Suprapubic skin (tissue), 4 donors: ENCODE measurements at regions not wholly inside any gene's neighbourhood (a gene's known extent, or its start where the extent isn't known, plus 50 kb on each side); places are given as distances from the start of the nearest gene placed in this dataset.
"Not testable (repeated sequence)": the region's sequence is repeated elsewhere in the genome, so short reads cannot be mapped to it uniquely, and the experiment has no call there.

Experiments used
- DNase-seq, 2 donors: peaks; one replicate each; pipeline ENCODE4 v3.0.0-alpha.2; 2019; ENCODE audit warnings: low spot score in 2 of 2
- H3K27ac ChIP-seq: fragments of 200-600 bp; sonication (generic); one replicate; pipeline ENCODE4 v1.5.1; 2019
- H3K27me3 ChIP-seq: fragments of 200-600 bp; sonication (generic); one replicate; pipeline ENCODE4 v1.5.1; 2019
- H3K36me3 ChIP-seq: fragments of 200-600 bp; sonication (generic); one replicate; pipeline ENCODE4 v1.5.1; 2019
- H3K4me1 ChIP-seq: fragments of 200-600 bp; sonication (generic); one replicate; pipeline ENCODE4 v1.5.1; 2019
- H3K4me3 ChIP-seq: fragments of 200-600 bp; sonication (generic); one replicate; pipeline ENCODE4 v1.5.1; 2019; ENCODE audit warnings: mild to moderate bottlenecking
- H3K9me3 ChIP-seq: fragments of 200-600 bp; sonication (generic); one replicate; pipeline ENCODE4 v1.5.1; 2019
- WGBS: methylation state at CpG from one replicate; pipeline ENCODE4 v1.1.5; 2018; 5-methylcytosine and 5-hydroxymethylcytosine counted together
- TF ChIP-seq, protein P1 (sequence below), 2 donors: fragments of 200-600 bp in 1 of 2; fragments of 450-650 bp in 1 of 2; sonication (generic) in 1 of 2; IDR thresholded peaks; one replicate each; pipeline ENCODE4 v1.5.1; 2016 to 2019; ENCODE audit warnings: antibody characterized with exemption in 2 of 2, mild to moderate bottlenecking in 1 of 2, moderate library complexity in 1 of 2

DNA sequence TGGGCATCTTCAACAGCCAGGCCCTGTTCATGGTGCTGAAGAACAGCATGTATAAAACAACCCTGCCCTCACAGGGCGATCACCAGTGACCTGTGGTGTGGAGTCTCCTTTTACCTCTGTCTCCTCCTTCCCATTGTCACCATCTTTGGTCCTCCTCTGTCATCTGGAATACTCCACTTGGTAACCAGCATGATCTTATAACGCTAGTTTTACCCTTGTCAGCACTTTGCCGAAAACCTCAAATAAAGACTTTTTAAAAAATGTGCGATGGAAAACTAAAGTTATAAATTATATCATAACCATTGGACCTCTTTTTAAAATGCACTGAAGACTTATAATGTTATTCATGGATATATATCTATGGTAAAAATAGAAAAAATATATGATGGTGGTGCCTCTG is 945.2 kb upstream of the DEFB115 start:
- not testable (repeated sequence) for H3K36me3 ChIP-seq, H3K4me1 ChIP-seq, H3K4me3 ChIP-seq, H3K27ac ChIP-seq, DNase-seq, H3K9me3 ChIP-seq
- H3K27me3 ChIP-seq: peaks cover 17% of the 10 kb centered on the region
- 85% methylated on average over 4 of the region's 4 CpGs for WGBS

DNA sequence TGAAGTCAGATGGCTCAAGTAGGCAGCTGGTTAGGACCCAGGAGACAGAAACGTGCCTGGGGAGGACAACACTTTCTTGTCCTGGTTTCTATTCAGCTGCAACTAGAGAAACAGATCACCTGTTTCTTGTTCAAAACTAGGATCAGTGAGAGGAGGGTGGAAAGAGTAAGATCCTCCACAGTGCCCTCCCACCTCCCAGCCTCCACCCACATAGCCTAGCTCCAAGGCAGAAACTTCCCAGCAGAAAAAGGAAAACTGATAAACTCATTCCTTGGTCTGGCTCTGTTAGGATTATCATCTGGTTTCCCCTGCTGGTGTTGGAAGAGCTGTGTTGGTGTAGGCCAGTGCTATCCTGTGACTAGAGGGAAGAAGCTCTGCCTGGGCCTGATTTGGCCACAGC is 943.8 kb upstream of the DEFB115 start:
- H3K27ac ChIP-seq, H3K4me3 ChIP-seq, H3K36me3 ChIP-seq, H3K4me1 ChIP-seq, DNase-seq, H3K9me3 ChIP-seq: not testable (repeated sequence)
- H3K27me3 ChIP-seq: peaks cover 25% of the 10 kb centered on the region
- WGBS: 67% methylated on average over 1 of the region's 1 CpG

DNA sequence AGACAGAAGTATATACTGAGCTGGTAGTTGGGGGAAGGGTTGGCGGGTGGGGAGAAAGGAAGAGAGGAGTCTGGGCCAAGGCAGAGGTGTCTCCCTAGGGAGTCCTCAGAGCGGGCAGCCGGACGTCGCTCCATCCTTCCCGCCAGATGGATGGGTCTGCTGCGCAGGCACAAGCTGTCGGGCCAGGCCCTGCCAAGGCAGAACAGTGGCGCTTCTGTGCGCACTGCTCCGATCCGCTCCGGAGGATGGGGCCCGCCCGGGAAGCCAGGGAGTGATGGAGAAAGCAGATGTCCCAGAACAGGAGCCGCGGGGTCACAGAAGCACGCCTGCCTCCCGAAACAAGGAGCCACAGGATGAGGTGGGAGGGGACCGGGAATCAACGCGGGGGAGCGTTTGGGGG is 941.4 kb upstream of the DEFB115 start:
- H3K4me3 ChIP-seq, H3K36me3 ChIP-seq, H3K27ac ChIP-seq, H3K9me3 ChIP-seq, DNase-seq, H3K4me1 ChIP-seq: not testable (repeated sequence)
- WGBS: 22% methylated on average over 21 of the region's 23 CpGs
- peaks cover 27% of the 10 kb centered on the region for H3K27me3 ChIP-seq

DNA sequence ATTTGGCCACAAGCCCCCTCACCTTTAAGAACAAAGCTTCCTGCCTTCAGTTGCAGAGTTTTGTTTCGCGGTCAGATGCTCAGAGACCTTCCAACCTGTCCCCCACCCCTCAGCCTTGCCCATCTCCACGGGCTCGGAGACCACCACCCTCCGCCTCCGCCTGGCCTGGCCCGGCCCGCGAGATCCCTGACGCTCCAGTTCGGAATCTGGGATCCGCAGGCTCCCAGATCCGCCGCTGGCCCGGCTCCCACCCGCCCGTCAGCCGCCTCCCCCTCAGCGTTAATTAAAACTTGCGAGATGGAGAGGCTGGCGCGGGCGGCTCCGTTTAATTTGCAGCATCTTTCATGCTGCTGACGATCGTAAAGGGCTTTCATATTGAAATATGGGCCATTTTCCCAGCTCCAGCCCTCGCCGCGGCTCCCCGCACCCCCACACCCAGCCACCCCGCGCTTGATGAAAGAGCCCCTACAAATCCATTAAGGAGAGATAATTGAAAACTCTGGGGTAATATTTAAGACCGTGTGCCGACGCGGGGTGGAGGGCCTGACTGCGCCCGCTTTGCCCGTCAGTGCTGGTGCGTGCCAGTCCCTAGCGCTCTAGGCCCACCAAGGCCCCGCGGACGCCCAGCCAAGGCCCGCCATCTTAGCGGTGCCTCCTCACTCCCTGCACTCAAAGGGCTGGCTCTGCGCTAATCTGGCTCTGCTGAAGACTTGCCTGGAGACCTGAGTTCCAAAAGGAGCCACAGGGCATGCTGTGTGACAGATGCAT is 940.7 kb upstream of the DEFB115 start:
- not testable (repeated sequence) for H3K36me3 ChIP-seq, H3K4me1 ChIP-seq, DNase-seq, H3K27ac ChIP-seq, H3K9me3 ChIP-seq, H3K4me3 ChIP-seq
- peaks cover 27% of the 10 kb centered on the region for H3K27me3 ChIP-seq
- WGBS: 45% methylated on average over 47 of the region's 47 CpGs

DNA sequence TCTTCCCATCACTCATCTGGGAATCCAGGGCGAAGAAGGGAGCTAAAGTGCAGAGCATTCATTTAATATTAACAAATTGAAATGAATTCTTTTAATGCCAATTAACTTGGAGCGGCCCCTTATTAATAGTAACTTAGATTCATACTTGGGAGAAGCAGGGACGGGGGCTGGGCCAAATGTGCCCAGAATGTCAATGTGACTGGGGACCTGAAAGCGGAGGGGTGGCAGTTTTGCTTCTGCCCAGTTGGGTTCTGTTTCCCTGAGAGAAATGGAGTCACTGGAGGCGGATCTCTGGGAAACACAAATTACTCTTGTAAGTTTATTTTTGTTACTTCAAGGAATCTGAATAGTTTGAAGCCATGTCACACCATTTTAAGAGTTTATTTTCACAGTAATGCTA is 923.7 kb upstream of the DEFB115 start:
- H3K27me3 ChIP-seq, H3K9me3 ChIP-seq, DNase-seq, H3K36me3 ChIP-seq, H3K27ac ChIP-seq, H3K4me1 ChIP-seq, H3K4me3 ChIP-seq: not testable (repeated sequence)
- WGBS: 74% methylated on average over 5 of the region's 5 CpGs

DNA sequence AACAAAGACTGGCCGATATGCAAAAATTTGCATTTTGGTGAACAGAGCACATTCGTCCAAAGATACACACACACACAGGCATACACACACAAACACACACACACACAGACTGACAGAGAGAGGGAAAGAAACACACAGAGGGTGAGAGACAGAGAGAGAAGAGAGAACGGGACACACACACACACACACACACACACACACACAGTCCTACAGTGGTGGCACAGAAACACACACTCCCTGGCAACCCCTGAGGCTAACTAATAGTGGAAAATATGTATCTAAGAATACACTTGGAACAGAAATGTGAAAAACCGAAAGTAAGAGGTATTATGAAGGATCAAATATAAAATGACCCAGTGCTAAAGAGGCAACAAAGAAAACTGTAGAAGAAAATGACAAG is 919.9 kb upstream of the DEFB115 start:
- not testable (repeated sequence) for H3K27ac ChIP-seq, H3K4me1 ChIP-seq, H3K4me3 ChIP-seq, DNase-seq, H3K27me3 ChIP-seq, H3K36me3 ChIP-seq, H3K9me3 ChIP-seq
- 53% methylated on average over 4 of the region's 4 CpGs for WGBS

DNA sequence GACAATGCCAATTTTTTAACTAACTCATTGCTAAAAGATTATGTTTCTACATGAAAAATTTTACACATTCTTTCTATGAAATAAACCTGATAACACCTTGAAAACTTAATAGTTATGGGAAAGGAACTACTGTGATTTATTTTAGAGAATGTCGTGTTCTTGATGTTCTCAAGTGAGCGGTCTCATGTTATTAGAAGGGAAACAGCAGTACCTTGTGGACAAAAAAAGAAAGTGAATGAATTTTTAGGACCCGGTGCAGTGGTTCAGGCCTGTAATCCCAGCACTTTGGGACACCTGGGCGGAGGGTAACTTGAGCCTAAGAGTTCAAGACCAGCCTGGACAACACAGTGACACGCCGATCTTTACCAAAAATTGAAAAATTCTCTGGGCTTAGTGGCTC is 908.5 kb upstream of the DEFB115 start:
- H3K36me3 ChIP-seq, DNase-seq, H3K27me3 ChIP-seq, H3K9me3 ChIP-seq, H3K4me1 ChIP-seq, H3K27ac ChIP-seq, H3K4me3 ChIP-seq: not testable (repeated sequence)
- WGBS: 63% methylated on average over 6 of the region's 6 CpGs

DNA sequence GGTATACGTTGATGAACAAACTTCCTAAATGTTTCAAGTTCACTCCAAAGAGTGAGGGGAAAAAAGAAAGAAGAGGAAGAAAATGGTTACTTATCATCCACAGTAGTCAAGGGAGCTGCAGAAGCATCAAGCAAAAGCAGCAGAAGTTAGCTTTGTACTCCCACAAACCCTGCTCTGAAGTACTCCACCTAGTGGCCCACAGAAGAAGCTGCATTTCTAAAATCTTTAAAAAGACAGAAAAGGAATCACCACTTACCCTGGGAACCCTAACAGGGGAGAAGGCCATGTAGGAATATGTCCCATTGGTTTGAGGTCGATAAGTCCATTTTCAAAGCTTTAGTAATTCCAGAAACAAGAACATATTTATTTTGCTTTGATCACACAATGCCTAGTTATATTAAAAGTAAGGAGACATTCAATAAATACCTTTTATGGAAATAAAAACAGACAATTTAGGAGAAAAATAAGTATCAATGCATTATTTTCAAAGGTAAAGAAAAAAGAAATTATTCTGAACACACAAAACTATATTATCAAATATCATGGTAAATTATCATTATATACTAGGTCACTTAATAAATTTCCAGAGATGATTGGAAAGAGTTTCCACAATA is 900.5 kb upstream of the DEFB115 start:
- not testable (repeated sequence) for DNase-seq, H3K36me3 ChIP-seq, H3K27me3 ChIP-seq, H3K4me1 ChIP-seq, H3K4me3 ChIP-seq, H3K27ac ChIP-seq, H3K9me3 ChIP-seq
- TF ChIP-seq, protein P1, sequence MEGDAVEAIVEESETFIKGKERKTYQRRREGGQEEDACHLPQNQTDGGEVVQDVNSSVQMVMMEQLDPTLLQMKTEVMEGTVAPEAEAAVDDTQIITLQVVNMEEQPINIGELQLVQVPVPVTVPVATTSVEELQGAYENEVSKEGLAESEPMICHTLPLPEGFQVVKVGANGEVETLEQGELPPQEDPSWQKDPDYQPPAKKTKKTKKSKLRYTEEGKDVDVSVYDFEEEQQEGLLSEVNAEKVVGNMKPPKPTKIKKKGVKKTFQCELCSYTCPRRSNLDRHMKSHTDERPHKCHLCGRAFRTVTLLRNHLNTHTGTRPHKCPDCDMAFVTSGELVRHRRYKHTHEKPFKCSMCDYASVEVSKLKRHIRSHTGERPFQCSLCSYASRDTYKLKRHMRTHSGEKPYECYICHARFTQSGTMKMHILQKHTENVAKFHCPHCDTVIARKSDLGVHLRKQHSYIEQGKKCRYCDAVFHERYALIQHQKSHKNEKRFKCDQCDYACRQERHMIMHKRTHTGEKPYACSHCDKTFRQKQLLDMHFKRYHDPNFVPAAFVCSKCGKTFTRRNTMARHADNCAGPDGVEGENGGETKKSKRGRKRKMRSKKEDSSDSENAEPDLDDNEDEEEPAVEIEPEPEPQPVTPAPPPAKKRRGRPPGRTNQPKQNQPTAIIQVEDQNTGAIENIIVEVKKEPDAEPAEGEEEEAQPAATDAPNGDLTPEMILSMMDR (IDR thresholded peaks at IDR 0.05): peak in 1 of 2 donors; percentile 71
- WGBS: 30% methylated on average over 2 of the region's 2 CpGs

DNA sequence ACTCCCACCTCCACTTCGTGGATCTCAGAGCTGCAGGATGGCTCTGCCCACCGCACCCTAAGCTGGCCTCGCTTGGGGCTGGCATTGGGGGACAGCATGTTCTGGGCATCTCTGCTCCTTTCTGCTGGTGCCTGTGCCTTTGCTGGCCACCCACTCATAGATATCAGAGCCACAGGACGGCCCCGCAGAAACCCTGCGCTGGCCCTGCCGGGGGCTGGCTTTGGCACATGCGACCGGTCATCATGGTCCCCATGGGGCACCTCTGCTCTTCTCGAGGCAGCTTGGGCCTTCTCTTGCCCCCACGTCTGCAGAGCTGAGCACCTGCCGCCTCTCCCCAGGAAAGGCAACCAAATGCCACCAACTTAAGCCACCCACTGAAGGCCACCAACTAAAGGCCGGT is 895.7 kb upstream of the DEFB115 start:
- not testable (repeated sequence) for H3K27ac ChIP-seq, H3K4me3 ChIP-seq, H3K27me3 ChIP-seq, DNase-seq, H3K9me3 ChIP-seq, H3K4me1 ChIP-seq, H3K36me3 ChIP-seq
- WGBS: 90% methylated on average over 5 of the region's 13 CpGs

DNA sequence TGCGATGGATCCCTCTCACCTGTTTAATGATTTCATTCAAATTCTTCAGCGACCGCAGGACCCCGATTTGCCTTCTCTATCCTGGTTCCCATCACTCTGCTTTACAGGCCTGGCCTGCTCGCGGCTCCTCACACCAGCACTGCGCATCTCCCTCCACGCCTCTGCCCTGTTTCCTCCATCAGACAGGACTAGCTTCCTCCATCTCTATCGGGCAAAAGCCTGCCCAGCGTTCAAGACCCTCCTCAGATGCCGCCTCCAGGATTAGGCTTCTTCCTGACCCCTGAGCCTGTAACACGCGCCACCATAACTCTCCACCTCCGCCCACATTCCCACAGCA is 881.1 kb upstream of the DEFB115 start:
- not testable (repeated sequence) for H3K27ac ChIP-seq, H3K4me1 ChIP-seq, H3K9me3 ChIP-seq, H3K36me3 ChIP-seq, H3K27me3 ChIP-seq
- peak in 1 of 2 donors; percentile 74 for DNase-seq
- peak overlapping the region; percentile 82 for H3K4me3 ChIP-seq
- WGBS: 73% methylated on average over 14 of the region's 14 CpGs
